Umbilical cord (tissue), 1 donor: ENCODE measurements at regions not wholly inside any gene's neighbourhood (a gene's known extent, or its start where the extent isn't known, plus 50 kb on each side); places are given as distances from the start of the nearest gene placed in this dataset.

ENCODE experiments used
- DNase-seq: peaks from one replicate; pipeline ENCODE4 v3.0.0-alpha.2; 2015; ENCODE audit warnings: low spot score

- DNase-seq, result no peak
These were observed 50.3 kb downstream of the PLXNA1 start for GRCh38 chr3:127033171-127033570.

- DNase-seq, result no peak
These were observed 50.9 kb downstream of the PLXNA1 start for GRCh38 chr3:127033786-127034185.

DNA sequence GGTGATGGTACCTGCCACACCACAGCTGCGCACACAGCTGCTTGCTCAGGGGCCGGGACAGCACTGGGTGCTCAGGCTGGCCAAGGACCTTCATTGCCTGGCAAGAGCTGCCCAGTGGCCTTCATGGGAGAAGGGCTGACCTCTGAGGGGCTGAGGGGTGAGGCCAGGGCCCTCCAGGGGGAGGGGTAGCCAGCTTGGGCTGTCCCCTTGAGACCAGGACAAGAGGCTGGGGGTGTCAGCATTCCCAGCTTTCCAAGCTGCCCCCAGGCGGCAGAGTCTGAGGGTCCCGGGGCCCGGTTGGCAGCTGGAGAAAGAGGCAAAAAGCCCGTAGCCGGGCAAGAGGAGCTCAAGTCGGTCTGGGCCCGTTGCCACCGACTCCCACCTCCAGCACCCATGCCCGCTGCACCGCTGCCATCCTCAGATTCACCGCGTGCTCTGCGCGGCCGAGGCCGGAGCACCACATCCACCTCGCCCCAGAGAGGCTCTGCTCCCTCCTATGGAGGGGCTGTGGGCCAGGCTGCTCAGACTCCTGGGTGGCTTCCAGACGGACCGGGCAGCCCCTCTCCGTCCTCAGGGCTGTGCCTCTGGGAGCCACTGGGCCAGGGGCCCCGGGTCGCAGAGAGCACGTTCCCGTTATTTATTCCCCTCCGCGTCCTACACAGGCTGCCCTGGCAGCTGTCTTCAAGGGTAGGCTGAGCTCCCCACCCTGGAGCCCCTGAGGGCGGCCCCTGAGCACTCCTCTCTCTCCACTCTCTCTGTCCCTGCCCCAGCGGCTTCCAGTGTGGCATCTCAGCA, 51.5 kb downstream of the PLXNA1 start:
- no peak for DNase-seq

GRCh38 chr3:127034990-127035652, 52.2 kb downstream of the PLXNA1 start:
- no peak for DNase-seq

DNA sequence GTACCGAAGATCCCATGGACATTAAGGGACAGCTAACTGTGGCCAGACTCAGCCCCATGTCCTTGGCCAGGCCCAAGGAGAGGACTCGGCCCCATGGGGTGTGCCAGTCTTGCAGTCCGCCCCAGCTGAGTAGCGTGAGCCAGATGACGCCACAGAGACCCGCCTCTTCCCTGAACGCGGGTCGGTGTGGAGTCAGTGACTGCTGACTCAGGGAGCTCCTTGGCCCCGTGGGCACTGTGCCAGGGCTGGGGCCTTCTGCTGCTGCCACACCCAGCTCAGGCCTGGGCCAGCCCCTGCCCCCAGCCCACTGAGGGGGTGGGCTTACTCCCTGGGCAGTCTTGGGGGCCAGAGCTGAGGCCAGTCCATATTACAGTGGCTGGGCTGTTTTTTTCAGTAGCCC, 52.8 kb downstream of the PLXNA1 start:
- DNase-seq, result peak; percentile 57

GRCh38 chr3:127036209-127037020, 53.5 kb downstream of the PLXNA1 start:
- DNase-seq, result no peak

- no peak for DNase-seq
These were observed 54.1 kb downstream of the PLXNA1 start for GRCh38 chr3:127037021-127037400.

GRCh38 chr3:127037418-127037841, 54.5 kb downstream of the PLXNA1 start:
- DNase-seq, result no peak

- DNase-seq, result no peak
These were observed 55.1 kb downstream of the PLXNA1 start for GRCh38 chr3:127037971-127038446.

DNA sequence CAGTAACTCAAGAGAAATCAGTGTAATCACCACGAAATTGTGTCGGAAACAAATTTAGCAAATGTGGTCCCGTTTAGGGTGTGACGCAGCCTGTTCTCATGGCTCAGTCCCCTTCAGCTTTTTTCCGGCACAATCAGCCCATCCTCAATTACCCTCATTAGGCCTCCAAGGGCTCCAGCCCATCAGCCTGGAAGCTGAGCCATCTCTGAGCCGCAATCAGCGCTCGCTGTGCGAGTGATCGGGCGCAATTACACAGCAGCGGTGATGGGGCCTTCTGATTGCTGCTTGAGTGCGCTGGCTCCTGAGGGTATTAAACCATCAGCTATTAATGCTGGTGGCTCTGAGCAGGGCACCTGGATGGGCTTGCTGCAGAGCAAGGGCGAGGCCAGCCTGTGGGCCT, 55.6 kb downstream of the PLXNA1 start:
- DNase-seq, result no peak

GRCh38 chr3:127038923-127039581, 56.1 kb downstream of the PLXNA1 start:
- no peak for DNase-seq

DNA sequence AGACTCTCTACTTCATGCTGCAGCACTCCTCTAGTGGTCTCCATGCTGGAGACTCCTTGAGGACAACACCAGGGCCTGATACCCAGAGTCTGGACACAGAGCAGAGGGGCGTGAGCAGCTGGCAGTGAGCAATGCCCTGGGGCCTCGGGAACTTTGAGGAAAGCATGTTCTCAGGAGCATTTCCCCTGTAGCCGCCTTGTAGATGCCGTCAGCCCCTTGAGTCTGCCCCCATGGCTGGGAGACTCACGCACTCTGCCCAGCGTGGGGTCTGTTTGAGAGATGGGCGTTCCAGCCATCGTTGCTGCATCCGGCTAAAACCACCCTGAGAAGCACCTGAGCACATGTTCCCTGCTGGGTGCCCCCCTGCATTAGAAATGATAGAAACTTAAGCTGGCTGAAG, 56.8 kb downstream of the PLXNA1 start:
- DNase-seq, result no peak

- DNase-seq, result no peak
These were observed 57.3 kb downstream of the PLXNA1 start for GRCh38 chr3:127040216-127040615.

DNA sequence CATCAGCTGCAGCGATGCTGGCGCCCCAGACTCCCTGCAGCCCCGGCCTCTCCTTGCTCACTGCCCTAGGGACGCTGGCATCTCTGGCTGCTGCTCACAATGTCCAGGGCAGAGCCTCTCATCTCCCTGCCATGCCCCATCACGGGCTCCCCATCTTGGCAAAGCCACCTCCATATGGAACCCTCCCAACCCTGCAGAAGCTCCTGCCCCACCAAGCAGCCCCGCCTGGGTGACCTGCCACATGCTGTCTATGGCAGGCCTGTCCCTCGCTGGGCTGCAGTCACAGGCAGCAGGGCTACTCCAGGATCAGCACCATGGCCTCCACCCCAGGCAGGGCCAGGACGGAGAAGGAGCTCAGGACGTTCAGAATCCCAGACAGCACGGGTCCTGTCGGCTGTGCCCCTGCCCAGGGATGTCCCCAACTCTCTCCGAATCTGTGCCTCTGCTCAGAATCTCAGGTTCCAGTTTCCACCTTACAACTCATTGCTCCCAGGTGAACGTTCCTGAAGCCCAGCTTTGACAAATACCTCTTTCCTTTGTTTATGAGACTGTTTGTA, 58.4 kb downstream of the PLXNA1 start:
- DNase-seq, result no peak

DNA sequence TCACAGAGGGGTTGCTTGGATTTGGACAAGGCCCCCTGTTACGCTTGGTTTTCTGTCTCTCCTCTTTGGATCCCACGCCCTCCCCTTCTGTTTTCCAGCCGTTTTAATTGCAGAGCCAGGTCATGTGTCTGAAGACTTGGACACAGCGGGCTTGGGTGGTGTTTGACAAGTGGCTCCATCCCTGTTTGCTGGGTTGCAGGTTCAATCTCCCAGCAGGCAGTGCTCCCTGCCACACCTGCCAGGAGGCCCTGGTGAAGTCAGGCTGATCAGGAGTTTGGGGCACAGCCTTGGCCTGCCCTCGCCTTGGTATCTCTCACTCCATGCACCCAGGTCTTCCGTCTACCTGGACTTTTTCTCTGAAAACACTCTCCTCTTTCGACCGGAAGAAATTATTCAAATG, 59.0 kb downstream of the PLXNA1 start:
- no peak for DNase-seq

DNA sequence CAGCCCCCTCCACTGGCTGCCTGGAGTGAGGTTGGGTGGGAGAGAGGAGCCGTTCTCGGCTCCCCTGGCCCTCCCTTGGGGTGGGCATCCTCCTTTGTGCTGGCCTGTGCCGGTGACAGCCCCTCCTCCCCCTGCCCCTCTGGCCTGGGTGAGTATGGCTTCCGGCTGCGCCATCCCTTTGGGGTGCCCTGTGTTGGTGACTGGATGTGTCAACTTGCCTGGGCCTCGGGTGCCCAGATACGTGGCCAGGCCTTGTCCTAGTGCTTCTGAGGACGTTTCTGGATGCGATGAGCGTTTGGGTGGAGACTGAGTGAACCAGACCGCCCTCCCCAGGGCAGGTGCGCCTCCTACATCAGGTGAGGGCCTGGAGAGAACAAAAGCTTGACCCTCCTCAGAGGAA, 59.7 kb downstream of the PLXNA1 start:
- no peak for DNase-seq

GRCh38 chr3:127043041-127043641, 60.2 kb downstream of the PLXNA1 start:
- peak; percentile 32 for DNase-seq

GRCh38 chr3:127043731-127044510, 61.0 kb downstream of the PLXNA1 start:
- no peak for DNase-seq

DNA sequence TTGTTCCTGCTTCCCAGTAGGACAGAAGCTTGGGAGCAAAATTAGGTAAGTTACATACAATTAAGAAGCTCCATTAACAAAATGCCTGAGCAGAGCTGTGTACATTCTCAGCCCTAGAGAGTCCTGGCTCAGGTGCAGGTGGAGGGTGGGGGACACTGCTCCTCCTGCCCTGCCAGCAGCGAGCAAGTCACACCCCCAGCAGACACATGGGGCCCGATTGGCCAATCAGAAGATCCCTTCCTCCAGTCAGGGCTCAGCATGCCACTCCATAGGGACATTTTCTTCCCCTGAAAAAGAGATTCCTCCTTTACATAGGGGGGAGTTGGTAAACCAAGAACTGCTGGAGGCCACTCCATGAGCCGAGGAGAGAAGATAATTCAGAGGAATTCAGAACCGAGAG, 62.1 kb downstream of the PLXNA1 start:
- DNase-seq, result no peak

DNA sequence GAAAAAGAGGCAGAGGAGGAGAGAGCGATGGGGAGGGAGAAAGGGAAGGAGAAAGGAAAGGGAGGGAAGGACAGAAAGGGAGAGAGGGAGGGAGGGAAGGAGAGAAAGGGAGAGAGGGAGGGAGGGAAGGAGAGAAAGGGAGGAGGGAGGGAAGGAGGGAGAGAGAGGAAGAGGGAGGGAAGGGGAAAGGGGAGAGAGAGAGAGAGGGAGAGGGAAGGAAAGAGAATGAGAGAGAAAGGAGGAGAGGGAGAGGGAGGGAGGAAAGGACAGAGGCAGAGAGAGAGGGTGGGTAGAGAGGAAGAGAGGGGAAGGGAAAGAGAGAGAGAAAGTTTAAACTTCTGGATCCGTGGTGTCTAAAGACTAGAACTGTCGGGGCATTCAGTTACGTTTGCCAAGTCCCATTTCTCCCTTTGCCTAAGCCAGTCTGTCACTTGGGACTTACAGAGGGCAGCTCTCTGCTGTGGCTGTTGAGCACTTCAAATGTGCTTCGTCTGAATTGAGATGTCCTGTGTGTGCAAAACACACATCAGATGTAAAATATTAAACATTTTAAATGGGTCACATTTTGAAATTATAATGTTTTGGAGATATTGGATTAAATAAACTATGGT, 62.6 kb downstream of the PLXNA1 start:
- DNase-seq, result no peak
